ENCODE measurements at regions not wholly inside any gene's neighbourhood (a gene's known extent, or its start where the extent isn't known, plus 50 kb on each side); places are given as distances from the start of the nearest gene placed in this dataset.
"Not testable (repeated sequence)": the region's sequence is repeated elsewhere in the genome, so short reads cannot be mapped to it uniquely, and the experiment has no call there.

GRCh38 chr3:189375532-189375931 lies 203.8 kb downstream of the TPRG1 start:
- DNase-seq (ENCODE audit: low read depth): no peak
- H3K4me3 ChIP-seq (ENCODE audit: low read length): no peak overlapping the region
- no peak for TF ChIP-seq CTCF (conservative IDR thresholded peaks at IDR 0.05; ENCODE audit: low read length)

- no peak overlapping the region for H3K4me3 ChIP-seq (ENCODE audit: low read length)
- no peak for TF ChIP-seq CTCF (conservative IDR thresholded peaks at IDR 0.05; ENCODE audit: low read length)
- DNase-seq (ENCODE audit: low read depth): no peak
Measured at GRCh38 chr3:189383630-189384029, 211.9 kb downstream of the TPRG1 start.

- not testable (repeated sequence) for DNase-seq (ENCODE audit: low read depth); H3K4me3 ChIP-seq (ENCODE audit: low read length)
Measured at GRCh38 chr3:189385880-189386279, 214.1 kb downstream of the TPRG1 start.

- DNase-seq (ENCODE audit: low read depth): no peak
- TF ChIP-seq CTCF (conservative IDR thresholded peaks at IDR 0.05; ENCODE audit: low read length): no peak
- no peak overlapping the region for H3K4me3 ChIP-seq (ENCODE audit: low read length)
Measured at GRCh38 chr3:189386739-189387138, 215.0 kb downstream of the TPRG1 start.

GRCh38 chr3:189389346-189389745 lies 217.6 kb downstream of the TPRG1 start:
- no peak for TF ChIP-seq CTCF (conservative IDR thresholded peaks at IDR 0.05; ENCODE audit: low read length)
- peak; percentile 26 for DNase-seq (ENCODE audit: low read depth)
- H3K4me3 ChIP-seq (ENCODE audit: low read length): no peak overlapping the region

GRCh38 chr3:189393598-189393997 lies 221.8 kb downstream of the TPRG1 start:
- H3K4me3 ChIP-seq (ENCODE audit: low read length): no peak overlapping the region
- DNase-seq (ENCODE audit: low read depth): no peak
- no peak for TF ChIP-seq CTCF (conservative IDR thresholded peaks at IDR 0.05; ENCODE audit: low read length)

- no peak for DNase-seq (ENCODE audit: low read depth)
- TF ChIP-seq CTCF (conservative IDR thresholded peaks at IDR 0.05; ENCODE audit: low read length): no peak
- no peak overlapping the region for H3K4me3 ChIP-seq (ENCODE audit: low read length)
Measured at GRCh38 chr3:189394599-189395121, 222.9 kb downstream of the TPRG1 start.

GRCh38 chr3:189395825-189396224 lies 224.1 kb downstream of the TPRG1 start:
- H3K4me3 ChIP-seq (ENCODE audit: low read length): no peak overlapping the region
- no peak for DNase-seq (ENCODE audit: low read depth)

More at GRCh38 chr3:189395825-189396224, 224.1 kb downstream of the TPRG1 start:
- TF ChIP-seq CTCF (conservative IDR thresholded peaks at IDR 0.05; ENCODE audit: low read length): no peak

Measured in AG10803 (cell line).